ENCODE measurements at regions not wholly inside any gene's neighbourhood (a gene's known extent, or its start where the extent isn't known, plus 50 kb on each side); places are given as distances from the start of the nearest gene placed in this dataset.

DNA sequence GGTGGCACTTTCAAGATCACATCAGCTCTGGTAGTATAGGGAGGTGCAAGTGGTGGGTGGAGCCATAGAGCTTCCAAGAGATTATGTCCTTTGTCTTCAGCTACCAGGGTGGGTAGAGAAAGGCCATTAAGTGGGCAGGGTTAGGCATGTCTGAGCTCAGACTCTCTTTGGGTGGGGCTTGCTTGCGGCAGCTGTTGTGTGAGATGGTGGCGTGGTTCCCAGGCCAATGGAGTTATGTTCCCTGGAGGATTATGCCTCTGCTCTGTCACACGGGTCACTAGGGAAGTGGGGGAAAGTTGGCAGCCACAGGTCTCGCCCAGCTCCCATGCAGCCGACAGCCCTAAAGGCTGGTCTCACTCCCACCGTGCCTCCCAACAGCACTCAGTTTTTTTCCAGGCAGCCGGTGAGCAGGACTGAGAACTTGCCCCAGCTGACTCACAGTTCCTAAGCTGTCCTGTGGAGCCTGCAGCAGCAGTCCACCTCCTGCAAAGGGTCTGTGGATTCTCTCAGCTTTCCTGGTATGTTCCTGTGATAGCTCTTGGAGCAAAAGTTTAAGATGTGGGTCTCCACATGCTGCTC, 459.0 kb downstream of the SH2D4B start:
- no peak overlapping the region for H3K4ac ChIP-seq (replicated peaks; ENCODE audit: insufficient read length, low read depth, low read length)
- H3K4me2 ChIP-seq (ENCODE audit: insufficient read depth in 1 of 2, low read depth in 2 of 2, low read length in 2 of 2) = no peak overlapping the region
- no peaks in the 10 kb centered on the region for H3K23me2 ChIP-seq (ENCODE audit: low read depth, low read length)
- H2BK5ac ChIP-seq (ENCODE audit: low read depth, low read length) = no peak overlapping the region
- H3K79me2 ChIP-seq (ENCODE audit: control insufficient read depth in 1 of 2, insufficient read depth in 2 of 2, low read length in 2 of 2) = no peaks in the 10 kb centered on the region
- H4K8ac ChIP-seq (ENCODE audit: extremely low read depth, insufficient read depth, low read length) = no peak overlapping the region; the same call in 1 of the 2 replicates
- TF ChIP-seq YY1 (IDR thresholded peaks at IDR 0.05; ENCODE audit: low read depth, low read length) (no peak), EGR1 (IDR thresholded peaks at IDR 0.05; ENCODE audit: borderline replicate concordance, low read depth, low read length) (no peak), CHD2 (IDR thresholded peaks at IDR 0.05; ENCODE audit: low read length) (no peak), KDM5A (IDR thresholded peaks at IDR 0.05; ENCODE audit: low read length) (no peak), SIN3A (conservative IDR thresholded peaks at IDR 0.05 in 1 of 2, IDR thresholded peaks at IDR 0.05 in 1 of 2; ENCODE audit: low read depth in 1 of 2, low read length in 2 of 2) (no peak), EP300 (IDR thresholded peaks at IDR 0.05; ENCODE audit: borderline replicate concordance in 1 of 2, low read depth in 2 of 2, low read length in 2 of 2) (no peak), HDAC6 (IDR thresholded peaks at IDR 0.05; ENCODE audit: low read depth, low read length) (no peak), TAF7 (optimal IDR thresholded peaks at IDR 0.05; ENCODE audit: borderline replicate concordance, low read depth, low read length) (no peak), POLR2AphosphoS5 (IDR thresholded peaks at IDR 0.05; ENCODE audit: low read depth, low read length) (no peak)
- POLR2A ChIA-PET (ENCODE audit: partially characterized antibody) = no interaction called here
- H3K23ac ChIP-seq (ENCODE audit: insufficient read length) = no peak overlapping the region
- H3K36me3 ChIP-seq (ENCODE audit: control insufficient read depth in 2 of 4, insufficient read depth in 4 of 4, low read length in 3 of 4) = no peaks in the 10 kb centered on the region
- H3K27me3 ChIP-seq (replicated peaks in 1 of 4; ENCODE audit: control insufficient read depth in 3 of 4, extremely low read depth in 1 of 4, insufficient read depth in 3 of 4, low read length in 3 of 4) = no peaks in the 10 kb centered on the region
- H4K91ac ChIP-seq (replicated peaks; ENCODE audit: insufficient read length, low read length) = no peak overlapping the region
- H2BK12ac ChIP-seq (ENCODE audit: low read depth, low read length) = no peak overlapping the region
- H2BK15ac ChIP-seq (ENCODE audit: low read length) = no peak overlapping the region
- H3K4me1 ChIP-seq (replicated peaks in 1 of 4; ENCODE audit: control insufficient read depth in 3 of 4, insufficient read depth in 4 of 4, low read length in 3 of 4) = no peaks in the 10 kb centered on the region
- peak overlapping the region; percentile 70; the same call in 1 of the 2 replicates for H2AFZ ChIP-seq (ENCODE audit: low read length)
- no peak overlapping the region for H2BK120ac ChIP-seq (replicated peaks; ENCODE audit: low read depth, low read length)
- no peak overlapping the region for H3K4me3 ChIP-seq (ENCODE audit: extremely low read depth in 1 of 4, insufficient read depth in 2 of 4, low read depth in 3 of 4, low read length in 4 of 4)
- no peak overlapping the region for H3K27ac ChIP-seq (ENCODE audit: low read depth, low read length)
- no peak overlapping the region for H2BK20ac ChIP-seq (ENCODE audit: low read length)
- FAIRE-seq (no peak), DNase-seq (ENCODE audit: low read depth in 1 of 2, low spot score in 2 of 2) (no peak)
- no peak overlapping the region for H4K5ac ChIP-seq (ENCODE audit: insufficient read length, low read depth, low read length)
- H3K79me1 ChIP-seq (ENCODE audit: low read depth, low read length) = no peaks in the 10 kb centered on the region
- no peak overlapping the region for H2AK5ac ChIP-seq (ENCODE audit: low read depth, low read length)
- H3K56ac ChIP-seq (replicated peaks; ENCODE audit: insufficient read length, low read depth, low read length) = no peak overlapping the region
- no peak overlapping the region for H3K9ac ChIP-seq (replicated peaks in 1 of 4; ENCODE audit: extremely low read depth in 1 of 4, low read depth in 3 of 4, low read length in 3 of 4)
- H3K14ac ChIP-seq (ENCODE audit: insufficient read length) = no peak overlapping the region
- CTCF ChIA-PET (ENCODE audit: partially characterized antibody) = interaction anchor here (0.8 to 2.4 kb wide), 3 partner anchors 9 to 333 kb away, joined by 3 to 8 read pairs (median 4); no protein-coding TSS in a partner anchor
- H4K20me1 ChIP-seq (replicated peaks in 1 of 2; ENCODE audit: control insufficient read depth in 1 of 2, insufficient read depth in 2 of 2, low read length in 2 of 2) = no peaks in the 10 kb centered on the region
- 90% methylated on average over 7 of the region's 7 CpGs; no CpG with 5 or more reads in 1 of the 2 experiments for WGBS, 2 experiments (ENCODE audit: extremely low coverage in 1 of 2, insufficient coverage in 1 of 2, insufficient read length in 1 of 2, insufficient replicate concordance in 2 of 2, low coverage in 1 of 2, low lambda C conversion rate in 2 of 2, missing lambda C conversion rate in 1 of 2)
- no peak overlapping the region for H3K18ac ChIP-seq (ENCODE audit: extremely low read depth, low read length)
- no peaks in the 10 kb centered on the region for H3K9me3 ChIP-seq (ENCODE audit: insufficient read depth in 2 of 2, low read depth in 1 of 2, low read length in 1 of 2)
